ENCODE measurements at regions not wholly inside any gene's neighbourhood (a gene's known extent, or its start where the extent isn't known, plus 50 kb on each side); places are given as distances from the start of the nearest gene placed in this dataset.

GRCh38 chr11:86723281-86723680 lies 50.9 kb upstream of the ME3 start:
- TF ChIP-seq YY1 (IDR thresholded peaks at IDR 0.05; ENCODE audit: insufficient read depth, insufficient read length) (no peak), SUZ12 (IDR thresholded peaks at IDR 0.05; ENCODE audit: extremely low read depth, insufficient read depth, insufficient read length) (no peak), ZNF274 (IDR thresholded peaks at IDR 0.05; ENCODE audit: low read depth, low read length) (no peak)

Measured in NT2/D1 (cell line).